Inflammatory macrophage treated with lipopolysaccharide for 4 hours (primary cell): ENCODE measurements at regions not wholly inside any gene's neighbourhood (a gene's known extent, or its start where the extent isn't known, plus 50 kb on each side); places are given as distances from the start of the nearest gene placed in this dataset.
"Not testable (repeated sequence)": the region's sequence is repeated elsewhere in the genome, so short reads cannot be mapped to it uniquely, and the experiment has no call there.

Experiments
- DNase-seq: peaks from one replicate; pipeline ENCODE4 v3.0.0-alpha.2; 2020

DNA sequence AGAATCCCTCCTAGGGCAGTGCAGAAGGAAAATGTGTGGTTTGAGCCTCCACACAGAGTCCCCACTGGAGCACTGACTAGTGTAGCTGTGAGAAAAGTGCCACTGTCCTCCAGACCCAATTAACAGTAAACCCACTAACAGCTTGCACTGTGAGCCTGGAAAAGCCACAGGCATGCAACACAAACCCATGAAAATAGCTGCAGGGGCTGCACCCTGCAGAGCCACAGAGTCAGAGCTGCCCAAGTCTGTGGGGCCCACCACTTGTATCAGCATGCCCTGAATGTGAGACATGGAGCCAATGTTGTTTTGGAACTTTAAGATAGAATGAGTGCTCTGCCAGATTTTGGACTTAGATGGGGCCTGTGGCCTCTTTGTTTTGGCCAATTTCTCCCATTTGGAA lies 119.8 kb upstream of the CDH9 start:
- DNase-seq: no peak

DNA sequence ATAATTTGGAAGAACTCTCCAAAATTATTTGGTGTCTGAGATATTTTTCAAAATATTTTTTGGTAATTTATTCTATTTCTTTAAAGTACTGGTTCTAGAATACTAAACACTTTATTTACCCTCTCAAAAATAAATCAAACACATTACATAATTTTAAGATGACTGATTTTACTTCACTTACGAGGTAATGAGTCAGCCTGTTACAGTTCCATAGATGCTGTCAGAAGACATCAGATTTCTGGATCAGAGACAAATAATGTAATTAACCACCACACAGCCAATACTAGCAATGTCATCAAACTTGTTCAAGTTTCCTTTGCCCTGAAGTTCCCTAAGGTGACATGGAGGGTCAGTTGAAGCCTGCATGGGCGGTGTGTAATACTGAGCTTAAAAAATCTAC lies 106.1 kb upstream of the CDH9 start:
- DNase-seq: no peak

DNA sequence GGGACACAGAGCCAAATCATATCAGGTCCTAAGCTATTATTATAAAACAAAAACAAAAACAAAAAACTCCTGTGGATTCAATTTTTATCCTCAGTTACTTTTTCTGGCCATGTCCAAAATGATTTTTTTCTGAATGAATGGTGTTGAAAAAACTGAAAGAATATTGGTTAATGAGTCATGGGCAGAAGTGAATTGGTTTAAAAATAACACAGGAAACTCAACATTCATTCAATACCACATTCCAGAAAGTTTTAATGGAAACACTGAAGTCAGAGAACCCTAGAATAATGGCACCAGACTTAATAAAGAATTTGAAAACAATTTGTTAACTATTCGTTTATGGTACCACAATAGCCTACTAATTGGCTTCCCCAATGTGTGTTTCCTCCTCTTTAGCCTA lies 102.4 kb upstream of the CDH9 start:
- no peak for DNase-seq

DNA sequence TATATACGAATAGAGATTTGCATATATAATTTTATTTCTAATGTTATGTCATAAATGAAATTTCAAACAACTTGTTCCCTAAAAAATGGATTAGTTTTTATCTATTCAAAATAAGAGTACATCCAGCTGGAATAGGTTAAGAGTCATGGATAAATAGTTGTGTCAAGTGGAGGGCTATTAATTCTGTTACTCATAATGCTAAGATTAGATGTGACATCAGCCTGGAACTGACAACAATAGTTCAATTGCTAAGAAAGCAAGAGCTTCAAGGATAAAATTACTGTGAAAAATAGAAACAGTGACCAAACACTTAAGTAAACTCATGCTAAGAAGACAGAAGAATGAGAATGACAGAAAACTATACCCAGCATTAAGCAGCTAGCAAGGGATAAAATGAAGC lies 92.2 kb upstream of the CDH9 start:
- DNase-seq: no peak

DNA sequence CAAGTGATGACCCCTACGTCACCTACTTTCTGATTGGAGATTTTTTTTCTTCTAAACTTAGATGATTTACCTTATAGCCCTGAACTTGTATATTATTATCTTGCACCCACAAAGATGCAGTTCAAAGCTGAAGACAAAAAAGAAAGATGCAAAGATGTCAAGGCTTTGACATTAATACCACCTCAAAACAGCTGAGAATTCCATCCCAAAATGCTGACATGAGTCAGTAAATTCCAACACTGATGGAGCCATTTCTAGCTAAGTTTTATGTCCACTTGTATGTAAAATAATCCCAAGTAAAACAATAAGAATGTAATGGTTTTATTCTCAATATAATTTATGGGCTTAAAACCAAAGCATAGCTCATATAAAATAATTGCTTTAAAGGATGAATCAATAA lies 91.5 kb upstream of the CDH9 start:
- no peak for DNase-seq

DNA sequence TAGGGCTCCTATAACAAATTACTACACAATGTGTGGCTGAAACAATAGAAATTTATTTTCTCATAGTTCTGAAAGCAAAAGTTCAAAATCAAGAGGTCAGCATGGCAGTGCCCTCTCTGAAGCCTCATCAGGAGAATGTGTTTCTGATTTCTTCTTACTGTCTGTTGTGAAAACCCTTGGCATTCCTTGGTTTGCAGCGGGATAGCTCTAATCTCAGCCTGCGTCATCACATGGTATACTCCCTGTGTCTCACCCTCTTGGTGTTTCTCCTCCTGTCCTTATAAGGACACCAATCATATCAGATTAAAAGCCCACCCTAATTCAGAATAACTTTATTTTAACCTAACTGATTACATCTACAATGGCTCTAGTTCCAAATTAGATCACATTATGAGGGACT lies 87.5 kb upstream of the CDH9 start:
- no peak for DNase-seq

DNA sequence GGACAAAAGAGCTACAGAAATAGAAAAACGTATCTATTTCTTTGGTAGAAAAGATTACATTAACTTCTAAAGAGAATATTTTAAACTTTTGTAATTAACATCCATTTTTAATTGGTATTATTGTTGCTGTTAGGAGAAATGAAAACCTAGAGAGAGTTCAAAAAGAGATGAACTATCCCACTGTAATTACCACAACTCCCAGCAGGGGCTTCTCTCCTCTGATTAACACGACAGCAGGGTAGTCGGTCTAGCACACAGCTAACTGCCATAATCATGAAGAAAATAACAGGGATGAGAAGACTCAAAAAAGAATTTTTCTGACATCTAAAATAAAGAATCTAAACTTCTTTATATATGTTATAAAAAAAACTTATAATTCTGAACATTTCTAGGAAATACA lies 86.2 kb upstream of the CDH9 start:
- no peak for DNase-seq

DNA sequence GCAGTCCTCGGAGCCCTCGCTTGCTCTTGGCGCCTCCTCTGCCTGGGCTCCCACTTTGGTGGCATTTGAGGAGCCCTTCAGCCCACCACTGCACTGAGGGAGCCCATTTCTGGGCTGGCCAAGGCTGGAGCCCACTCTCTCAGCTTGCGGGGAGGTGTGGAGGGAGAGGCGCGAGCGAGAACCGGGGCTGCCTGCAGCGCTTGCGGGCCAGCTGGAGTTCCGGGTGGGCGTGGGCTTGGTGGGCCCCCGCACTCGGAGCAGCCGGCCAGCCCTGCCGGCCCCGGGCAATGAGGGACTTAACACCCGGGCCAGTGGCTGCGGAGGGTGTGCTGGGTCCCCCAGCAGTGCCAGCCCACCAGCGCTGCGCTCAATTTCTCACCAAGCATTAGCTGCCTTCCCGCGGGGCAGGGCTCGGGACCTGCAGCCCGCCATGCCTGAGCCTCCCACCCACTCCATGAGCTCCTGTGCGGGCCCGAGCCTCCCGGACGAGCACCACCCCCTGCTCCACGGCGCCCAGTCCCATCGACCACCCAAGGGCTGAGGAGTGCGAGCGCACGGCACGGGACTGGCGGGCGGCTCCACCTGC lies 81.4 kb upstream of the CDH9 start:
- not testable (repeated sequence) for DNase-seq

DNA sequence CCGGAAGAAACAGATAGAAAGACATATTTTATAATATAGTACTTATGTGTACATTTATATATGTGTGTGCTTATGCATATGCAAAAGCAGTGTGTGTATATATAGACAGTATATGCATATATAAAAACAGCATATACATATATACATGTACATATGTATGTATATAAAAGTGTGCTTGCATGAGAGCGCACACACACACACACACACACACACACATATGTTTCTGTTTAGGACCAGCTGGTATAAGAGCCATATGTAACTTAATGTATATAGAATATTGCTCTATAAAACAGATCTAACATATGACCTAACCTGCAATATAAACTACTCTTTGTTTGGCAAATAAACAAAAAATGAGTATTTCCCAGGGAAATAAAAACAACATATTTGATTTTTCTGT lies 65.1 kb upstream of the CDH9 start:
- DNase-seq: no peak

DNA sequence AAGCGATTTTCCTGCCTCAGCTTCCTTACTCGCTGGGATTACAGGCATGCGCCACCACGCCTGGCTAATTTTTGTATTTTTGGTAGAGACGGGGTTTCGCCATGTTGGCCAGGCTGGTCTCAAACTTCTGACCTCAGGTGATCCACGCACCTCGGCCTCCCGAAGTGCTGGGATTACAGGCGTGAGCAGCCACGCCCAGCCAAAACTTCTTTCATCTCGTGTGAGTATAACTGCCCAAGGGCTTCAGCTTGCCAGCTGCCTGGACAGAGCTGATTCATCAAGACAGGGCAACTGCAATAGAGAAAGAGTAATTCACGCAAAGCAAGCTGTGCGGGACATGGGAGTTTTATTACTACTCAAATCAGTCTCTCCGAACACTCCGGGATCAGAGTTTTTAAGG lies 57.4 kb upstream of the CDH9 start:
- DNase-seq: not testable (repeated sequence)

DNA sequence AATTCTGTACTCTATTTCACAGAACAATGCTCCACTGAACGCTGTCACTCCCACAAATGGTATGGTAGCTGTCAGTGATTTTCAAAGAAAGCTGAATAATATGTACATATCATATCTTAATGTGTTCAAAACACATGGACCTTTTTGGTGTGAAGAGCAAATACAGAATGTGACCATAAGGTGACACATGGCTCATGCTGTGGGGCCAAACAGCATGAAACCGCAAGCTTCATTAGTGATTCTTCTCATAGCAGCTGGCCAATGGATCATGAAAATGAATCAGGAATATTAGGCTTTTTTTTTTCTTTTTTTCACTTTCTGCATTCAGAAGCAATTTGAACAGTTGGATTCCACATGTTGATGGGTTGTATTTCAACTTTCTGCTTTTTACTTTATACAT lies 54.9 kb upstream of the CDH9 start:
- DNase-seq: no peak

DNA sequence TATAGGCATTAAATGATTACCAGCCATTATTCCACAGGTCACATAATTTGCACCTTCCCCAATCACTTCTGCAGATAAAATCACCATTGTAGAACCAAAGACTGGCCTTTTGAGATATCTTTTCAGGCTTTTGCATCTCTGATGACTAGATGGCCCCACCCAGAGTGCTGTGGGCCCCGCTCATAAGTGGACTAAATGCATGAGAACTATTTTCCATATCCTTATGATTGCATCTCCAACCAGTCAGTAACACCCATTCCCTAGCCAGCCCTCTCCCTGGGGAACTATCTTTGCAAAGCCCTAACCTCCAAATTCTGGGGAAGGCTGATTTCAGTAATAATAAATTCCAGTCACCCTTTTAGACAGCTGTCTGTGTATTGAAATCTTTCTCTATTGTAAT lies 53.5 kb upstream of the CDH9 start:
- DNase-seq: no peak

DNA sequence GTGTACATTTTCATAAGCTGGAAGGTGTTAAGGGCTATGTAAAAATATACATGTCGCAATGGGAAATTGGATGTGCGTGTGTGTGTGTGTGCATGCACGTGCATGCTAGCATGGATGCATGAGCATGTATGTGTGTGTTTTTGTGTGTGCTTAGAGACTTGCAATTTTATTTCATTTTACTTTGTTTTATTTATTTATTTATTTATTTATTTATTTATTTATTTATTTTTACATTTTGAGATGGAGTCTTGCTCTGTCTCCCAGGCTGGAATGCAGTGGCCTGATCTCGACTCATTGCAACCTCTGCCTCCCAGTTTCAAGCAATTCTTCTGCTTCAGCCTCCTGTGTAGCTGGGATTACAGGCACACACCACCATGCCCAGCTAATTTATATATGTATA lies 50.4 kb upstream of the CDH9 start:
- DNase-seq: not testable (repeated sequence)
